Urinary bladder (tissue), 4 donors: ENCODE measurements at regions not wholly inside any gene's neighbourhood (a gene's known extent, or its start where the extent isn't known, plus 50 kb on each side); places are given as distances from the start of the nearest gene placed in this dataset. TPM values are rescaled to one million over a fixed set of nuclear protein-coding genes. Genes with fewer than 3 reads are reported as not detected.
"Not testable (repeated sequence)": the region's sequence is repeated elsewhere in the genome, so short reads cannot be mapped to it uniquely, and the experiment has no call there.

Source experiments
- DNase-seq: peaks from one replicate; pipeline ENCODE4 v3.0.0-alpha.2; 2015; ENCODE audit errors: extremely low spot score
- H3K27ac ChIP-seq: one replicate; pipeline ENCODE4 v1.5.1; 2013; ENCODE audit warnings: low read depth, mild to moderate bottlenecking, moderate library complexity
- H3K36me3 ChIP-seq: one replicate; pipeline ENCODE4 v1.6.1; 2013; ENCODE audit warnings: mild to moderate bottlenecking, moderate library complexity; ENCODE audit not compliant: insufficient read depth
- H3K4me1 ChIP-seq: one replicate; pipeline ENCODE4 v1.6.1; 2013; ENCODE audit warnings: mild to moderate bottlenecking, moderate library complexity; ENCODE audit not compliant: insufficient read depth
- H3K4me3 ChIP-seq: one replicate; pipeline ENCODE4 v1.5.1; 2013; ENCODE audit warnings: low read depth, low read length
- WGBS: extraction: QIAGEN DNeasy Blood & Tissue Kit; methylation state at CpG from one replicate; pipeline ENCODE4 v1.1.7; 2013; 5-methylcytosine and 5-hydroxymethylcytosine counted together
- small RNA-seq: library from RNA; depleted of rRNA; stranded (forward); fragments of <200 nt; gene quantifications from one replicate; pipeline ENCODE3, GENCODE V24; 2014
- donor health status: healthy with polysubstance abuse.
- donor health status: healthy.

DNA sequence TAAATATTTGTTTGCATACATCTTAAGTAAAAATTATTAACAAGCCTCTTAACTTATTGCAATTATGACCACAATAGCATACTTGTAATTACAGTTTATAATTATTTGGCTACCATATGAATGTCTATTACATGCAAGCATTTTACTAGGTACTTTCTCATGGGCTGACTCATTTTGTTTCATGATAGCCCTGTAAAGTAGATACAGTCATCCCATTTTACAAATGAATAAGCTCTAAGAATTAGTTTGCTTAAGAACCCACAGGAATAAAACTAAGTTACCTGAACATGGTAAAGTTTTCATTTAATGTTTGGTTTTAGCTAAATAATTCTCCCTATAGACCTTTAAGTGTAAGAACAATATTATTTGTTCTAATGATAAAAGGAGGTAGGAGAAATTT is 126.6 kb upstream of the IZUMO3 start:
- H3K36me3 ChIP-seq, result no peaks in the 10 kb centered on the region
- DNase-seq, result no peak
- no peak overlapping the region for H3K4me3 ChIP-seq
- no peaks in the 10 kb centered on the region for H3K4me1 ChIP-seq
- no peak overlapping the region for H3K27ac ChIP-seq

DNA sequence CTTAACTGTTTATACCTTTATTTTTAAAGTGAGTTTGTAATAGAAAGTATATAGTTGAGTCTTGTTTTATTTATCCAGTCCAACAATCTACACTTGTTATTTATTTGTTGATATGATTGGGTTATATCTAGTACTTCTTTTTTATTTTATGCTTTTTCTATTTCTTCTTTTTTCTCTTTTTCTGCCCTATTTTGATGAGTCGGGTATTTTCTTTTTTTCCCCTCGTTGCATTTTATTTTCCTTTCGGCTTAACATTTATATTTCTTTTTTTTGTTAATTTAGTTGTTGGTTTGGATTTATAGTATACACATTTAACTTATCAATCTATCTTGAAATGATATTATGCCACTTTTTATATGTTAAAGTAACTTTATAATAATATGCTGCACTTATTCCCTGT is 111.7 kb upstream of the IZUMO3 start:
- H3K4me3 ChIP-seq, result no peak overlapping the region
- H3K4me1 ChIP-seq, result no peaks in the 10 kb centered on the region
- H3K36me3 ChIP-seq, result no peaks in the 10 kb centered on the region
- no peak overlapping the region for H3K27ac ChIP-seq
- WGBS, result 92% methylated on average over 3 of the region's 3 CpGs
- DNase-seq, result no peak

GRCh38 chr9:24652181-24652580 is 106.5 kb upstream of the IZUMO3 start:
- H3K27ac ChIP-seq, result no peak overlapping the region
- H3K36me3 ChIP-seq, result no peaks in the 10 kb centered on the region
- DNase-seq, result no peak
- H3K4me1 ChIP-seq, result no peaks in the 10 kb centered on the region
- H3K4me3 ChIP-seq, result no peak overlapping the region

DNA sequence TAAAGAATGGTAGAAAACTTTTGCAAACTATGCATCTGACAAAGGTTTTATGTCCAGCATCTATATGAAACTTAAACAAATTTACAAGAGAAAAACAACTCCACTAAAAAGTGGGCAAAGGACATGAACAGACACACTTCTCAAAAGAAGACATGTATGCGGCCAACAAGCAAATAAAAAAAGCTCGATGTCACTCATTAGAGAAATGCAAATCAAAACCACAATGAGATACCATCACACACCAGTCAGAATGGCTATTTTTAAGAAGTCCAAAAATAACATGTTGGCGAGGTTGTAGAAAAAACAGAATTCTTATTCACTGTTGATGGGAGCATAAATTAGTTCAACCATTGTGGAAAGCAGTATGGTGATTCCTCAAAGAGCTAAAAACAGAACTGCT is 83.1 kb upstream of the IZUMO3 start:
- not testable (repeated sequence) for DNase-seq, H3K4me1 ChIP-seq, H3K36me3 ChIP-seq, H3K27ac ChIP-seq, H3K4me3 ChIP-seq
- 89% methylated on average over 3 of the region's 3 CpGs for WGBS

GRCh38 chr9:24625097-24625496 is 79.4 kb upstream of the IZUMO3 start:
- Histone ChIP-seq H3K27ac (no peak overlapping the region), H3K36me3 (no peaks in the 10 kb centered on the region), H3K4me3 (no peak overlapping the region), H3K4me1 (no peaks in the 10 kb centered on the region)
- no peak for DNase-seq
- 82% methylated on average over 2 of the region's 2 CpGs for WGBS

DNA sequence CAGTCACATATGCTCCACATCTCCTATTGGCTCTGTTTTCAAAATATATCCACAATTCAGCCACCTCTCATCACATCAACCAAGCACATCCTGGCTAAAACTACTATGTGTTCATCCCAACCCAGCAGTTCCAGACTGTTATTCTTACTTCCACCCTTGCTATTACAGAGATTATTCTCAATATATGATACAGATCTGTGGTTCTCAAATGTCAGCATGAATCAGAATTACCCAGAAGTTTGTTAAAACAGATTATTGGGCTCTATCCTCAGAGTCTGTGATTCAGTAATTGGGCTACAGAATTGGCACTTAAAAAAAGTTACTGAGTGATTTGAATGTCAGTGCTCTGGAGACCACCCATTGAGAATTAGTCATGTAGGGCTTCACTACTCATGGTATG is 78.8 kb upstream of the IZUMO3 start:
- no peak overlapping the region for H3K27ac ChIP-seq
- H3K36me3 ChIP-seq, result no peaks in the 10 kb centered on the region
- no peaks in the 10 kb centered on the region for H3K4me1 ChIP-seq
- no peak overlapping the region for H3K4me3 ChIP-seq
- no peak for DNase-seq

GRCh38 chr9:24620741-24621140 is 75.0 kb upstream of the IZUMO3 start:
- Histone ChIP-seq H3K36me3 (no peaks in the 10 kb centered on the region), H3K4me1 (no peaks in the 10 kb centered on the region), H3K27ac (no peak overlapping the region), H3K4me3 (no peak overlapping the region)
- no peak for DNase-seq

- DNase-seq, result no peak
- Histone ChIP-seq H3K4me3 (no peak overlapping the region), H3K36me3 (no peaks in the 10 kb centered on the region), H3K27ac (no peak overlapping the region), H3K4me1 (no peaks in the 10 kb centered on the region)
- WGBS, result 89% methylated on average over 1 of the region's 1 CpG
Observed at GRCh38 chr9:24616863-24617262, 71.2 kb upstream of the IZUMO3 start.

DNA sequence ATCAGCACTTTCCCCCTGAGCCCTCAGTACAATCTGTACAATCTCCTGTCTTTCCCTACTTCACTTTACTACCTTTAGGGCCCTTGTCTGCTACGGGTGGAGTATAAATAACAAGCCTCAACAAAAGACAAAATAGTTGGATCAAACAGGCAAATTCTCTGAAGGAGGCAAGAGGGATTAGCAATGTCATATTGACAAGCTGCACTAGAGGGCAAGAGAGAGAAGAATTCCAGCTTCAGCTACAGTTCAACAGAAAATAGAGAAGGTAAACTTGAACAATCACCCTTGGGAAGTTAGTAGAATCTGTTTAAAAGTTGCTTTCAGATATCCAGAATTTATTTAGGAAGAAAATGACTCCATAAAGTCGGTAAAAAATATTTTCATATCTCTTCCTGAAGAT is 68.4 kb upstream of the IZUMO3 start:
- DNase-seq, result no peak
- Histone ChIP-seq H3K4me1 (no peaks in the 10 kb centered on the region), H3K4me3 (no peak overlapping the region), H3K36me3 (no peaks in the 10 kb centered on the region), H3K27ac (no peak overlapping the region)
- 37% methylated on average over 2 of the region's 2 CpGs for WGBS

- no peaks in the 10 kb centered on the region for H3K36me3 ChIP-seq
- DNase-seq, result no peak
Observed at GRCh38 chr9:24608599-24608998, 62.9 kb upstream of the IZUMO3 start.

DNA sequence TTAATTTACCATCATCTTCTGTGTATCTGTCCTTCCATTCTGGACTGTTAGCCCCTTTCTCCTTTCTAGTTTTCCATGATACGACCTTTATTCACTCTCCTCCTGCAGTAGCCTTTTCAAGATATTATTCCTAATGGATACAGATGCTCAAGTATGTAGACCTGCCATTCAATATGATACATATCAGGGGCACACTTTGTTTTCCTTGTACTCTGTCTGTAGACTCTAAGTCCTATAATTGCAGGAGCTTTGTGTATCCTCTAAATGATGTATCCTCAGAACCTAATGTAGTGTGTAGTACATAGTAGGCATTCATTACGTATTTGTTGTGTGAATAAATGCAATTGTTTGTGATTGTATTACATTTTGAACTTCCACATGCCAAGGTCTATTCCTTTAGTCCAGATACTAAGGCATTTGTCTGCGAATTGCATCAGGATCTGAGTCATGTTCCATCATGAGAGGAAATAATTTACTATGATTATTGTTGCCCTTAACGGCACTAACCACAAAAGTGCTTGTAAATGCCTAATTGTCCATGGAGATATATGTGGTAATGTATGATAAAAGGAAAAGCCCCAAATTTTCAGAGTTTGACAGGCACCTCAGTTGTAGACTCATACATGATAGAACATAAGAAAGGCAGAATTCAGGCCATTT is 57.1 kb upstream of the IZUMO3 start:
- DNase-seq, result no peak
- 72% methylated on average over 4 of the region's 4 CpGs for WGBS

More at GRCh38 chr9:24608599-24608998, 62.9 kb upstream of the IZUMO3 start:
- H3K4me3 ChIP-seq, result no peak overlapping the region
- 63% methylated on average over 5 of the region's 5 CpGs for WGBS
- no peak overlapping the region for H3K27ac ChIP-seq
- no peaks in the 10 kb centered on the region for H3K4me1 ChIP-seq

More for the DNA sequence above, 57.1 kb upstream of the IZUMO3 start:
- H3K4me3 ChIP-seq, result no peak overlapping the region
- H3K27ac ChIP-seq, result no peak overlapping the region
- H3K4me1 ChIP-seq, result no peaks in the 10 kb centered on the region
- no peaks in the 10 kb centered on the region for H3K36me3 ChIP-seq

Small RNAs in the stretch of these regions (small RNA-seq; reads per million reads assigned to genes)
- gene RMRPP5, result not detected
